GM13976 (cell line): ENCODE measurements at regions not wholly inside any gene's neighbourhood (a gene's known extent, or its start where the extent isn't known, plus 50 kb on each side); places are given as distances from the start of the nearest gene placed in this dataset.

Experiments used
- DNase-seq: peaks from one replicate; pipeline ENCODE4 v3.0.0; 2012; ENCODE audit warnings: low spot score
- in situ Hi-C: fragments of 300-500 bp; cut with MboI; formaldehyde crosslinking; loops from one replicate; pipeline ENCODE4 v1.12.0; 2022; ENCODE audit warnings: low sequenced_read_pairs, mixed read lengths, inconsistent platforms; ENCODE audit not compliant: unreplicated experiment
- TF ChIP-seq, protein P1 (sequence below): IDR thresholded peaks from 2 replicates; pipeline ENCODE4 v1.5.1; 2012; ENCODE audit warnings: borderline replicate concordance, mild to moderate bottlenecking; ENCODE audit not compliant: insufficient read depth; ENCODE audit errors: extremely low read depth, missing control alignments, control extremely low read depth

DNA sequence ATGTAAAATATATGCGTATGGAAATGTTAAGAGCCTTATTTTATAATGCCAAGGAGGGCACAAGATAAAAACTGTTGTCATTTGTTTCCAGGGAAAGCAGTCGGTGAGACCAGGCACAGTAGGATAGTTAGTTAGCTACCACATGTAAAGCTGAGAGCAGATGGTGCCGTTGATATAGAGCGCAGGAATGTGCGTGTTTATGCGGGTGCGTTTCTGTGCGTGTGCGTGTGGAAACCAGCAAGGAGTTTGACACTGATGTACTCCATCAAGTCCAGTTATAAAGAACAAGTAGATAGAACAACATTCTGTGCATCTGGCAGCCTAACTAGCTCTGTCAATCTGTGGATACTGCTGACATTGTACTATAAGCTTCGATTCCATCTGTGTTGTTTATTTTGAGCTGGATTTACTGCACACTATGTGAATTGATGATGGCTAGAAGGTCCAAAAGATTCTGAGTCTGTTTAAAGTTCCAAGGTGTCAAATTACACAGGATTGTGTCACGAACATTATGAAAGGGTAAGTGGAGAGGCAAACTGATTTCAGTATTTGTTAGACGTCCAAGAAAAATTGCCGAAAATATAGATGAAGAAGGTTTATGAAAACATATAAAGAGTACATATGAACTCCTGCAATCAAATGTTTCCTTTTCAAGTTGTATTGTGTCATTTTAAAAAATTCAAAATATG, 494.9 kb upstream of the MEF2C start:
- TF ChIP-seq, protein P1, sequence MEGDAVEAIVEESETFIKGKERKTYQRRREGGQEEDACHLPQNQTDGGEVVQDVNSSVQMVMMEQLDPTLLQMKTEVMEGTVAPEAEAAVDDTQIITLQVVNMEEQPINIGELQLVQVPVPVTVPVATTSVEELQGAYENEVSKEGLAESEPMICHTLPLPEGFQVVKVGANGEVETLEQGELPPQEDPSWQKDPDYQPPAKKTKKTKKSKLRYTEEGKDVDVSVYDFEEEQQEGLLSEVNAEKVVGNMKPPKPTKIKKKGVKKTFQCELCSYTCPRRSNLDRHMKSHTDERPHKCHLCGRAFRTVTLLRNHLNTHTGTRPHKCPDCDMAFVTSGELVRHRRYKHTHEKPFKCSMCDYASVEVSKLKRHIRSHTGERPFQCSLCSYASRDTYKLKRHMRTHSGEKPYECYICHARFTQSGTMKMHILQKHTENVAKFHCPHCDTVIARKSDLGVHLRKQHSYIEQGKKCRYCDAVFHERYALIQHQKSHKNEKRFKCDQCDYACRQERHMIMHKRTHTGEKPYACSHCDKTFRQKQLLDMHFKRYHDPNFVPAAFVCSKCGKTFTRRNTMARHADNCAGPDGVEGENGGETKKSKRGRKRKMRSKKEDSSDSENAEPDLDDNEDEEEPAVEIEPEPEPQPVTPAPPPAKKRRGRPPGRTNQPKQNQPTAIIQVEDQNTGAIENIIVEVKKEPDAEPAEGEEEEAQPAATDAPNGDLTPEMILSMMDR = no peak
- in situ Hi-C loops = no loop called here
- DNase-seq = no peak

DNA sequence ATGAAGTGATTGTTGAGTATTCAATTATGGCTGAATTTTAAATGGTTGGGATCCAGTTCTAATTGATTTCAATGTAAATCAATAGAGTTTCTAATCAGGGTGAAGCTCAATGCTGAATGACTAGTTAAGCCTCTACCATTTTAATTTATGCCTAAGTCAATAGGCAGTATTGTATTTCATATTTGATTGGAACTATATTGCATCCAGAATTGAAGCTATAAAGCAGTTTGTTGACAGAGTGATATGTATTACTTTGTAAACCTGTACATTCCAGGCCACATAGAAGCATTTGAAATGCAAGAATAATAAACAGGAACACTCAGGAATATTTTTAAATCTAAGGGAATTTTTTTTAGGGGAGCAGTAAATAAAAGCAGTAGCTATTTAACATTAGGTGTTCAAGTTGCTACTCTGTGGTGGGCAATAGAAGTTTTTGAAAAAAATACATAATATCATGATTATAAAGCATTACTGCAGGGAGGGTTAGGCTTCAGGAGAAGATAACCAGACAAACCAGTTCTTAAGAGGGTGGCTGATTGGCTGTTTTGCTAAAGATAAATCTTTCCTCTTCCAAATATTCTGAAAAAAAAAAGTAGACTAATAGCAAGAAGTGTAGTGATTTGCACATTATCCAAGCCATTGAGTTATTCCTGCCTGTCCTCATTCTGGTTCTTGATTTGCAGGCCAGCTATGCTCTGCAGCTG, 492.0 kb upstream of the MEF2C start:
- in situ Hi-C loops = no loop called here
- TF ChIP-seq, protein P1 = no peak
- DNase-seq = no peak

DNA sequence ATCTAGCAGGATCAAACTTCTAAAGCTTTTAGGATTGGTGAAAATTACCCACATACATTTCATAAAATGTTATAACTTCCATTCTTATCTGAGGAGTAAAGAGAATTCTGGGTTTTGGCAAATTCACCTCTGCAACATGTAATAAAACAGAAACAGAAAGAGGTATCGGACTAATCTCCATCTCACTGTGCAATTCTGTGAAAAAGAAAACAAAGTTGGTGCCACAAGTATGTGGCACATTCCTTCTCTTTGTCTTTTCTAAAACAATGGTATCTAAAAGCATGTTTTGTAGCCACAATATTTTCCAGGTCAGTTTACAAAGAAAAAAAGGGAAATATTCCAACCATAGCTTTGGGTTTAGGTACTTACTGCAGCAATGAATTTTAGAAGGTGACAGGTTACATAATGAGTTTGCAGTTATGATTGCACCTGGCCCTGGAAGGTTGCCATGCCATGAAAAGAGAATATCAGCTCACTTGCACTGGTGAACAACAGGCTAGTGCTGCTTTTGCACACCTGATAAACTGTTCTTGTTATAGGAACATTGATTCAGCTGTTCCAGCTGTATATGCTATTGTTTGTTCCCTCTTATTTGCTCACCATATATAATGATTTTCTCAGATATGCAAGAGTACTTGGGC, 491.3 kb upstream of the MEF2C start:
- TF ChIP-seq, protein P1 = no peak
- no peak for DNase-seq
- in situ Hi-C loops = no loop called here

DNA sequence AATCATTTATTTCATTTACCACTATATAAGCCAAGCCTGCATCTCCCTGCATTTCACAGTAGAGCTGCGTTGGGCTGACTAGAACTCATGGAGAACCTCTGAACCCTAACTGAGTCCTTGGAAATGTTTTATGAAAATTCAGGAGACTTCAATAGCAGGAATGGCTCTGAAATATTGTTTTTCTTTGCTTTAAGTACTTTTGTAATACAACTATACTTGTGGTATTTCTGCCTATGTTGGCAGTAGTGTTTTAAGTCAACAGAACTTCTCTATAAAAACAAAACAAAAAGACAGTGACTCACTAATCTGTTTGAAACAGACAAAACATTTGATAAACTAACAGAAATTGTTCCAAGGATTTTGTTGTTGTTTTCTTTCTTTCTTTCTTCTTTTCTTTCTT, 489.2 kb upstream of the MEF2C start:
- TF ChIP-seq, protein P1 = no peak
- in situ Hi-C loops = no loop called here
- DNase-seq = no peak

DNA sequence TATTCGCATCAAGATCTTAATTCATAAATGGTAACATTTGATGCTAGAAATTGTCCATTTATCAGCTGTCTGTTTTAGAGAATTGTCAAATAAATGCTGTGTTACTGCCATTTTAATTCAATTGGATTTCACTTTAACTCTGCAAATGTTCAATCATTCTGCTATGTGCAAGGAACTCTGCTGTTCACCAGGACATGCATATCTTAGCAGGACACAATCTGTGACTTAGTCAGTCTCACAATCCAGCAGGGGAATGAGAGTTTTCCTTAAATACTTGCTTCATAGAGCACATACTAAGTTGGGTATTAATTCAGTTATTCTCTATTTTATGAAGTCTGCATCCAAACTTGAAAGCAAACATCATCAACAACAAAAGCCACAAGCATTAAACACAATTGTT, 488.7 kb upstream of the MEF2C start:
- TF ChIP-seq, protein P1 = no peak
- in situ Hi-C loops = no loop called here
- no peak for DNase-seq

DNA sequence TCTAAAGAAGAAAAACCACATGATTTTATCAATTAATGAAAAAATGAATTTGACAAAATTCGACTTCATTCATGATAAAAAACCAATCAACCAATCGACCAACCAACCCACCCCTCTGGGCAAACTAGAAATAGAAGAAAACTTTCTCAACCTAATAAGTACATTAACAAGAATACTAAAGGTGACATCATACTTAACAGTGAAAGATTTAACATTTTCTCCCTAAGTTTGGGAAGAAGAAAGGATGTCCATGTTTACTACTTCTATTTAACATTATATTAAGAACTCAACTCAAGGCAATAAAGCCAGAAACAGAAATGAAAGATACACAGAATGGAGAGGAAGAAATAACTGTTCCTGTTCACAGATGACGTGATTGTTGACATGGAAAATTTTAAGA, 476.1 kb upstream of the MEF2C start:
- TF ChIP-seq, protein P1 = no peak
- in situ Hi-C loops = no loop called here
- DNase-seq = no peak
